HepG2 (cell line): ENCODE measurements at regions not wholly inside any gene's neighbourhood (a gene's known extent, or its start where the extent isn't known, plus 50 kb on each side); places are given as distances from the start of the nearest gene placed in this dataset.

Experiments
- BCLAF1 ChIP-seq: fragments of 450-650 bp; IDR thresholded peaks from 2 replicates; pipeline ENCODE4 v1.6.1; 2017; ENCODE audit warnings: mild to moderate bottlenecking
- CREB3 ChIP-seq: sonication (generic); formaldehyde crosslinking; IDR thresholded peaks from 2 replicates; pipeline ENCODE4 v1.5.0; 2020; ENCODE audit warnings: missing genetic modification reagents
- DRAP1 ChIP-seq: IDR thresholded peaks from 2 replicates; pipeline ENCODE4 v1.6.1; 2016; ENCODE audit warnings: missing genetic modification reagents, missing compliant biosample characterization
- FOXP1 ChIP-seq, 2 experiments: fragments of 450-650 bp in 1 of 2; IDR thresholded peaks; 2 replicates each; pipeline ENCODE4 v1.6.1; 2017 to 2018; ENCODE audit warnings: antibody characterized with exemption in 1 of 2
- HNF1A ChIP-seq, 2 experiments: sonication (generic) in 1 of 2; formaldehyde crosslinking in 1 of 2; IDR thresholded peaks; 2 replicates each; pipeline versions ENCODE4 v1.4.0 to v1.6.1; 2016 to 2020; ENCODE audit warnings: borderline replicate concordance in 1 of 2, low read depth in 1 of 2, mild to moderate bottlenecking in 1 of 2, missing genetic modification reagents in 1 of 2
- HOXD1 ChIP-seq: sonication (generic); formaldehyde crosslinking; IDR thresholded peaks from 2 replicates; pipeline ENCODE4 v1.5.0; 2020; ENCODE audit warnings: missing genetic modification reagents
- KAT8 ChIP-seq: IDR thresholded peaks from 2 replicates; pipeline ENCODE4 v1.6.1; 2016; ENCODE audit warnings: missing genetic modification reagents, missing compliant biosample characterization
- PAF1 ChIP-seq: IDR thresholded peaks from 2 replicates; pipeline ENCODE4 v1.6.1; 2016; ENCODE audit warnings: missing genetic modification reagents, missing compliant biosample characterization
- PHF21A ChIP-seq: sonication (generic); formaldehyde crosslinking; IDR thresholded peaks from 2 replicates; pipeline ENCODE4 v1.5.0; 2020; ENCODE audit warnings: mild to moderate bottlenecking, missing genetic modification reagents
- PITX1 ChIP-seq: sonication (generic); formaldehyde crosslinking; IDR thresholded peaks from 2 replicates; pipeline ENCODE4 v1.5.1; 2020; ENCODE audit warnings: mild to moderate bottlenecking, missing genetic modification reagents
- RCOR2 ChIP-seq: IDR thresholded peaks from 2 replicates; pipeline ENCODE4 v1.6.1; 2016; ENCODE audit warnings: missing biosample characterization, missing genetic modification reagents
- SIX1 ChIP-seq: sonication (generic); formaldehyde crosslinking; IDR thresholded peaks from 2 replicates; pipeline ENCODE4 v1.4.0; 2020; ENCODE audit warnings: missing genetic modification reagents, borderline replicate concordance
- SMAD1 ChIP-seq: sonication (generic); formaldehyde crosslinking; IDR thresholded peaks from 2 replicates; pipeline ENCODE4 v1.4.0; 2020; ENCODE audit warnings: missing genetic modification reagents, low read depth, mild to moderate bottlenecking, borderline replicate concordance
- THAP11 ChIP-seq: IDR thresholded peaks from 2 replicates; pipeline ENCODE4 v1.6.1; 2016; ENCODE audit warnings: missing biosample characterization, missing genetic modification reagents
- ZFAT ChIP-seq: sonication (generic); formaldehyde crosslinking; conservative IDR thresholded peaks from 2 replicates; pipeline ENCODE4 v1.8.1; 2023; ENCODE audit warnings: missing genetic modification reagents, inconsistent platforms
- ZKSCAN8 ChIP-seq: IDR thresholded peaks from 2 replicates; pipeline ENCODE4 v1.6.1; 2016; ENCODE audit warnings: borderline replicate concordance, missing genetic modification reagents, missing compliant biosample characterization
- ZNF24 ChIP-seq: fragments of 450-650 bp; IDR thresholded peaks from 2 replicates; pipeline ENCODE4 v1.6.1; 2017; ENCODE audit warnings: antibody characterized with exemption, mild to moderate bottlenecking
- ZNF253 ChIP-seq: sonication (generic); formaldehyde crosslinking; IDR thresholded peaks from 2 replicates; pipeline ENCODE4 v1.8.0; 2022; ENCODE audit warnings: mild to moderate bottlenecking, missing genetic modification reagents, borderline replicate concordance
- ZNF292 ChIP-seq: sonication (generic); formaldehyde crosslinking; IDR thresholded peaks from 2 replicates; pipeline ENCODE4 v1.8.1; 2022; ENCODE audit warnings: mild to moderate bottlenecking, low read depth, missing genetic modification reagents, borderline replicate concordance
- ZNF839 ChIP-seq: sonication (generic); formaldehyde crosslinking; IDR thresholded peaks from 2 replicates; pipeline ENCODE4 v1.4.0; 2020; ENCODE audit warnings: missing genetic modification reagents, mild to moderate bottlenecking, borderline replicate concordance
- ZNF878 ChIP-seq: sonication (generic); formaldehyde crosslinking; IDR thresholded peaks from 2 replicates; pipeline ENCODE4 v1.8.1; 2023; ENCODE audit warnings: mild to moderate bottlenecking, missing genetic modification reagents, moderate library complexity
- ZSCAN31 ChIP-seq: sonication (generic); formaldehyde crosslinking; IDR thresholded peaks from 2 replicates; pipeline ENCODE4 v1.5.0; 2020; ENCODE audit warnings: low read depth, mild to moderate bottlenecking, missing genetic modification reagents

- TF ChIP-seq FOXP1 (IDR thresholded peaks at IDR 0.05) (no peak), FOXP1 (CRISPR knock-in tag; IDR thresholded peaks at IDR 0.05) (peak; percentile 63), ZNF839 (CRISPR knock-in tag) (no peak), ZNF878 (CRISPR knock-in tag) (no peak), KAT8 (CRISPR knock-in tag) (peak; percentile 37; the same call in 1 of the 2 replicates), CREB3 (CRISPR knock-in tag) (no peak), ZSCAN31 (CRISPR knock-in tag) (no peak), BCLAF1 (no peak), ZNF253 (no peak), SMAD1 (CRISPR knock-in tag) (no peak), SIX1 (CRISPR knock-in tag) (peak; percentile 51; the same call in 1 of the 2 replicates), DRAP1 (CRISPR knock-in tag) (peak; percentile 23; the same call in 1 of the 2 replicates), ZNF24 (no peak), ZKSCAN8 (CRISPR knock-in tag) (peak; percentile 63; the same call in 1 of the 2 replicates), HOXD1 (CRISPR knock-in tag) (peak; percentile 59; the same call in 1 of the 2 replicates), RCOR2 (CRISPR knock-in tag) (peak; percentile 70; the same call in 1 of the 2 replicates), THAP11 (no peak), PITX1 (CRISPR knock-in tag) (peak; percentile 95), ZFAT (CRISPR knock-in tag) (no peak), PHF21A (CRISPR knock-in tag) (peak; percentile 45; the same call in 1 of the 2 replicates), PAF1 (CRISPR knock-in tag) (no peak), ZNF292 (CRISPR knock-in tag) (peak; percentile 76; the same call in 1 of the 2 replicates), HNF1A (IDR thresholded peaks at IDR 0.05; ENCODE audit: low read depth) (no peak), HNF1A (CRISPR knock-in tag; IDR thresholded peaks at IDR 0.05; ENCODE audit: borderline replicate concordance) (peak; percentile 38; the same call in 1 of the 2 replicates)
These were observed 219.4 kb upstream of the SPOPL start (continued) for GRCh38 chr2:138282014-138282672.
